ENCODE measurements at regions not wholly inside any gene's neighbourhood (a gene's known extent, or its start where the extent isn't known, plus 50 kb on each side); places are given as distances from the start of the nearest gene placed in this dataset.
"Not testable (repeated sequence)": the region's sequence is repeated elsewhere in the genome, so short reads cannot be mapped to it uniquely, and the experiment has no call there.

DNA sequence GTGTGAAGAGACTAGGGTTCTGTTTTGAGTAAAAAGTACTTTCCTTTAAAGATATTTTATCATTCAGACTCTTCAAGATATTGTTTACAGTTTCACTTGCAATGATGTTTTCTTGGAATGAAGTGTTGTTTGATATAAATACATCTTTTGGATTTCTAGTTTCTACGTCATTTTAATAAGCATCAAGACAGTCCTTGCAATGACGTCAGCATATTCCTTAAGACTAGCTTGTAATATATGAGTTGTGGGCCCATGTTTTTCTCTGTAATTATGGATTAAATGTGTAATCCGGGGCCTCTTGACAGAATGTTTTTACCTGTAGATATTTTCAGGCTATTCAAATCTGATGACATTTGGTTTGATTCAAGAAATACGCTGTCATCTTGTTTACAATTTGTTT is 66.1 kb downstream of the RBMX2 start:
- DNase-seq (ENCODE audit: low spot score): no peak
- no peak for FAIRE-seq

DNA sequence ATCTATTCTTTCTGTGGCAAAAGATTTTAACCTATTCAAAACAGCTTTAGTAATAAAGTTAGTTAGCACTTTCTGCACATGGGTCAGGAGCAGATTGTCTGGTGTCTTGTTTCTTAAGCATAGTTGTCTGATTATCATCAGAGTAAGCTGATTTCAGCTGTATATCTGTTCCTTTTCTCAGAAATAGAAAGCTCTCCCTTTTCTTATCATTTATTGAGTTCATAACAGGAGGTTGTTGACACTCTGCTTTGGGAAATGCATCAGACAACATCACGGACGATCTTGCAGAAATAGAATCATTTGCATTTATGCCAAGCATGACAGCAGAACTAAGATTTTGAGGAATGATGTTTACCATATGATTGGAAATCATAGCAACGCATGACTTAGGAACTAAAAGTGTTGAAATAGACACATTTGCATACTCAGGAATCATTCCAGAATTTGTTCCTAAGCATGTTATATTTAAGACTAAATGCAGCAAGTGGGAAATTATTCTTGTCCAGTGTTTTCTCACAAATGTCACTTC is 66.7 kb downstream of the RBMX2 start:
- DNase-seq (ENCODE audit: low spot score) (no peak), FAIRE-seq (no peak)

DNA sequence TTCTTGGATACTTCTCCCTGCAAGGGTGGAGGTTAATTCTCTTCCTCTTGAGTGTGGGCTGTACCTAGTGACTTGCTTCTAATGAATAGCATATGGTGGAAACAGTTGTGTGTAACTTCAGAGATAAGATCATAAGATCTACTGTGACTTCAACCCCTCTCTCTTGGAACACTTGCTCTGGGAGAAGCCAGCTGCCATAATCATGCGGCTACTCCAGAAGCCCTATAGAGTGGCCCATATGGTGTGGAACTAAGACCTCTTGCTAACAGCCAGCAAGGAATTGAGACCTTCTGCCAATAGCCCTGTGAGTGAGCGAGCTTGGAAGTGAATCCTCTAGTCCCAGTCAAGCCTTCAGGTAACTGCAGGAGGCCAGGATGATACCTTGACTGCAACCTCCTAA is 81.1 kb downstream of the RBMX2 start:
- DNase-seq (ENCODE audit: low spot score) (no peak), FAIRE-seq (no peak)

- FAIRE-seq (no peak), DNase-seq (ENCODE audit: low spot score) (no peak)
These were observed 84.1 kb downstream of the RBMX2 start for GRCh38 chrX:130485870-130486269.

- not testable (repeated sequence) for DNase-seq (ENCODE audit: low spot score)
- FAIRE-seq: peak; percentile 20
These were observed 93.7 kb downstream of the RBMX2 start for GRCh38 chrX:130495502-130495901.

GRCh38 chrX:130497531-130497930 is 95.7 kb downstream of the RBMX2 start:
- FAIRE-seq: no peak
- DNase-seq (ENCODE audit: low spot score): no peak

- DNase-seq (ENCODE audit: low spot score): no peak
- FAIRE-seq: no peak
These were observed 97.0 kb downstream of the RBMX2 start for GRCh38 chrX:130498653-130499274.

DNA sequence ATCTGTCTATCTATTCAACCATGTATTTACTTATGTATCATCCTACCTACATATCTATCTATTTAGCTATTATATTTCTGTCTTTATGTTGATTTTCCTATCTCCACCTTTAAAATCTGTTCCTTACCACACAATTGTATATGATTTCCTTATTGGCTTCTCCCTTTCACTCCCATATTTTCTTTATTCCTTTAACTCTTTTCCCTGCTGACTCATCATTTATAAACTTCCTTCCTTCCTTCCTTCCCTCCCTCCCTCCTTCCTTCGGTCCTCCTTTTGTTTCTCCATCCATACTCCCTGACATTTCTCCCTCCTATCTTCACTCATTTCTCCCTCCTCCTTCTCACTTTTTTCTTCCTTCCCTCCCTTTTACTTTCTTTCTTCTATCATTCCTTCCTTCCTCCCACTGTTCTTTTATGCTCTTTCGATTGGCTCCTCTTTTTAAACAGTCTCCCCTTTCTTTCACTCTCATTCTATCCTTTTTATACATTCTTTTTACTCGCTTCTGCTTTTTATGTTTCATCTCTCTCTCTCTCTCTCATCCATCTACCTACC is 100.3 kb downstream of the RBMX2 start:
- FAIRE-seq (no peak), DNase-seq (ENCODE audit: low spot score) (no peak)

DNA sequence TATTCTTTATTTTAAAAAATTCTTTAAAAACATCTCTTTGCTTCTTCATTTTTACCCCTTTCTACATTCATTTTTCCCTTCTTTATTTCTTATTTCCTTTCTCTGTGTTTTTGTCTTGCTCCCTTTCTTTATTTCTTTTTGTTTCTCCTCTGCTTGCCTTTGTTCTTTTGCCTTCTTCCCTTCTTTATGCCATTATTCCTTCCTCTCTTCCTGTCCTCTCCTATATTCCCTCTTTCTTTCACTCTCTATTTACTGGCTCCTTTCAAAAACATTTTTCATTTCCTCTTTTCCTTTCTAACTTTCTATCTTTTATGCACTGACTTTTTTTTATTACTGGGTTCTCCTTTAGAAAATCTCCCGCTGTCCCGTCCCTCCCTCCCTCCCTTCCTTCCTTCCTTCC is 102.2 kb downstream of the RBMX2 start:
- no peak for FAIRE-seq

GRCh38 chrX:130507015-130507414 is 105.2 kb downstream of the RBMX2 start:
- FAIRE-seq (no peak), DNase-seq (ENCODE audit: low spot score) (no peak)

More for the DNA sequence above, 102.2 kb downstream of the RBMX2 start:
- DNase-seq (ENCODE audit: low spot score): no peak

DNA sequence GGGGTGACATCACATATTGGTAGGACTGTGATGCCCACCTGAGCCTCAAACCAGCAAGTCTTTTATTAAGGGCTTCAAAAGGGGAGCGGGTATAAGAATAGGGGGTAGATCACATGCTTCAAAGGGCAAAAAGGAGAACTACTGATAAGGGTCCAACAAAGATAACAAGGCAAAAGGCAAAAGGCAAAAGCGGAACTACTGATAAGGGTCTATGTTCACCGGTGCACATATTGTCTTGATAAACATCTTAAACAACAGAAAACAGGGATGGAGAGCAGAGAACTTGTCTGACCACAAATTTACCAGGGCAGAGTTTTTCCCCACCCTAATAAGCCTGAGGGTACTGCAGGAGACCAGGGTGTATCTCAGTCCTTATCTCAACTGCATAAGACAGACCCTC is 110.7 kb downstream of the RBMX2 start:
- not testable (repeated sequence) for FAIRE-seq; DNase-seq (ENCODE audit: low spot score)

GRCh38 chrX:130516123-130516522 is 114.3 kb downstream of the RBMX2 start:
- DNase-seq (ENCODE audit: low spot score) (no peak), FAIRE-seq (no peak)

DNA sequence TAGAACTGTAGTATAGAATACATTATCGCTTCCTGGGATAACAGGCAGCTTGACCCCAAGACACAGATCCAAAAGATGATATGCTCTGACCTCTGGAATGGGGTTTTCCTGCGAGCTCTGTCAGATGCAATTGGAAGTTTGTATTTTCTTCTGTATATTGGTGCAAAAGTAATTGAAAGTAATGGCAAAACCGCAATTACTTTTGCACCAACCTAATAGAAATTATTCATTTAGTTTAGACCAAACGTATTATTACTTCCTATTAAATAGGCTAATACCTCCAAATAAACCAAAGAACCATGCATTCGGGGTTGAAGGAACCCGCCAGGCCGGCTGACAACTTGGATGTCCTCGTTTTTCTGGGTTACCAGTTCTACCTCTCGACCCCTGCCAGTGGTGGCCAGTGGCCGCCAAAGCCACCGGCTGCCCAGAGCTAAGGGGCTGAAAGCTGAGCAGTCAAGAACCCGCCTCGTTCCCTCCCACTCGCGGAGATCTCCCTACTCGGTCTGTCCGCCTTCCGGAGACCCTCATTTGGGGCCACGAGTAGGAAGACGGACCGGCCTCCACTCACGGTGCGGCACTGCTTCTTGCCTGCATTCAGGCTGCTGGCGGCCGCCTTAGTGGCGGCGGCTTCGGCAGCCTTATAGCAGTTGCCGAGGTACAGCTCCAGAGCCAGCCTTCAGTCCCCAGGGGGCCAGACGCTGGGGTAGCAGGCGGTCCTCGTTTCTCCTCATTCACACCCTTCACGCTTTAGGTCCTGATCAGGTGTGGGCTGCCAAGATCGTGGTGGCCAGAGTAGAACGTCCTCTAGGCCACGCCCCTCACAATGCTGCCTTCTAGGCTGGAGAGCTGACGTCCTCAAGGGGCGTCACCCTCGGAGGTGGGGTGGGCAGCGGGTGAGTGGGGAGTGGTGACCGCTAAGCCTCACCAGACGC is 121.9 kb downstream of the RBMX2 start:
- no peak for FAIRE-seq
- DNase-seq (ENCODE audit: low spot score): peak; percentile 42

DNA sequence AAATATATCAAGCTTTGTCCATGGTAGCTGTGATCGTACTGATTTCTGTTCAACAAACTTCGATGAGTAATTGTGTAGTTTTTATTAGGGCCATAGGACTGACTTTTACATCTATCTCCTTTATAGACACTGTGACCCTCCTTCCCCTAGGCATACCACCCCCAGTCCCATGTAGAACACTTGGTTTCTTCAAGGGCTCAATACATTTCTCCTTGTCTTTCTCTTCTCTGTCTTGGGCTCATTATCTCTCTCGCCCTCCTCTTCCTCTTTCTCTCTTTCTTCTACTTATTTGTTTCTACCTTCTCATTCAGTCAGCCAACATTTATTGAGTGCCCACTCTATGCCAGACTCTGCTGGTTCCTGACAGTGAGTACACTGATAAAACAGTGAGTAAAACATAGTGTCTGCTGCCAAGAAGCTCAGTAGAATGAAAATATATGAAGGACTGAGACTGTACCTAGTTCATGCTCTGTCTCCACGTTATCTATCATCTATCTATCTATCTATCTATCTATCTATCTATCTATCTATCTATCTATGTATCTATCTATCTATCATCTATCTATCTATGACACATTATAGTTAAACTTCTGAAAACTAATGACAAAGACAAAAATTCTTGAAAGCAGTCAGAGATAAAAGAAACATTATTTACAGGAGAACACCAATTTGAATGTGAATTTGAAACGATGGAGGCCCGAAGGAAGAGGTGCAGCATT is 122.8 kb downstream of the RBMX2 start:
- FAIRE-seq: no peak
- DNase-seq (ENCODE audit: low spot score): no peak

DNA sequence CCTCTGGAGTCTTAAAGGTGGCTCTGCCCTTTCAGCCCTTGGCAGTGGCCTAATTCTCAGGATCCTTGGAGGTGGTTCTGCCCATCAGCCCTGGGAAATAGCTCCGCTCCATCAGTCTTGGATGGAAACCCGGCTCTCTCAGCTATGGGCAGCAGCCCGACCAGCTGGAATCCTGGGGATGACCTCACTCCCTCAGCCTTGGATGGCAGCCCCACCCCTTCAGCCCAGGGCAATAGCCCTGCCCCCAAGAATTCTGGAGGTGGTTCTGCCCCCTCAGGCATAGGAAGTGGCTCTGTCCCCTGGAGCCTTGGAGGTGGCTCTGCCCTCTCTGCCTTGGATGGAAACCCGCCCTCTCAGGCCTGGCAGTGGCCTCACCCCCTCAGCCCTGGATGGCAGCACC is 127.7 kb downstream of the RBMX2 start:
- DNase-seq (ENCODE audit: low spot score): no peak
- no peak for FAIRE-seq

- no peak for FAIRE-seq
These were observed 129.3 kb downstream of the RBMX2 start for GRCh38 chrX:130531066-130531465.

DNA sequence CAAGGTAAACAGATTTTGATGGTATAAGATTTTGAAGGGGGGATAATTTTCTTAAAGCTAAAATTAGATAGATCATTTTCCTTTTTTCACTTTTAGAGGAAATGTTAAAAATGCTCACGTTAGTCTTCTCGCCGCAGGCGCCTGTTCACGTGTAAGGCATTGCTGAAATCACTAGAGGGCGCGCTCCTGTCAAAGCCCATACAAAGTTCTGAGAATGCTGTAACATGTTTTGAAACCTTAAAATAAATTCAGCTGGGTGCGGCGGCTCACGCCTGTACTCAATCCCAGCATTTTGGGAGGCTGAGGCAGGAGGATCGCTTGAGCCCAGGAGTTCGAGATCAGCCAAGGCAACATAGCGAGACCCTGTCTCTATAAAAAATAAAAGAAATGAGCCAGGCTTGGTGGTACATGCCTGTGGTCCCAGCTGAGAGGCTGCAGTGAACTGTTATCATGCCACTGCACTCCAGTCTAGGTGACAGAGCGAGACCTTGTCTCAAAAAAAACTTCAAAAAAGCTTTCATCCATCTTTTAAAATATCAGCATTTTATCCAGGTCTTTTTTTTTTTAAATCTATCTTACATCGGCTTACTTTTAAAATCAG is 138.0 kb downstream of the RBMX2 start:
- peak; percentile 28 for DNase-seq (ENCODE audit: low spot score)
- no peak for FAIRE-seq

More at GRCh38 chrX:130531066-130531465, 129.3 kb downstream of the RBMX2 start:
- DNase-seq (ENCODE audit: low spot score): no peak

DNA sequence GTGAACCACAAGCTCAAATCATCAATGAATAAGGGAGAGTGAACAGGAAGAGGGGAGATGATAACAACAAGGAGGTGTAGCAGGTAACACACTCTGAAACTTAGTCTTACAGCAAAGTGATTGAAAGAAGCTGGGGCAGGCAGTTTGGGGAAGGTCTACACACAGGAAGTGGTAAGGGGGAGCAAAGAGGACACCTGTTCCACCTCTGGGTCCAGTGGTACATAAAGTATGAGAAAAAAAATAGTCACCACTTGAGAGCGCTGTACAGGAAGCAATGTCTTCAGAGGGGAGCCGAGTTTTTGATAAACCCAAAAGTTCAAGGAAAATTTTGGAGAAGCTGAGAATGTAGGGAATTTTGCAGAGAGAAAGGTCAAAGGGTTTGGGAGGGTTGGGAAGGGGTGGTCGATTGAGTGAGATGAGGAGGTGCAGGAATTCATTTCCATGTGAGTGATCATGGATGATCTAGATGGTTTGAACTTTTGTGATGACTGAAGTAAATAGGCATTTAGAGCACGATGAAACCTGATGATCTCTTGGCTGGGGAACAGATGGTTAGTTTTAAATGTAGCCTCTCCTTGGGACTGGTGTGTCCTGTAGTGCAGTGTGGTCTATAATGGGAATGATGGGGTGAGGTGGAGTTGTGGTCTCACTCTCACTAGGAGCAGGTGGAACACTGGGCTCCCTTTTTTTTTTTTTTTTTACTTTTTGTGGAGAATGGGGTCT is 142.0 kb downstream of the RBMX2 start:
- no peak for FAIRE-seq
- DNase-seq (ENCODE audit: low spot score): no peak

- DNase-seq (ENCODE audit: low spot score): no peak
- FAIRE-seq: no peak
These were observed 144.0 kb downstream of the RBMX2 start for GRCh38 chrX:130545796-130546195.

DNA sequence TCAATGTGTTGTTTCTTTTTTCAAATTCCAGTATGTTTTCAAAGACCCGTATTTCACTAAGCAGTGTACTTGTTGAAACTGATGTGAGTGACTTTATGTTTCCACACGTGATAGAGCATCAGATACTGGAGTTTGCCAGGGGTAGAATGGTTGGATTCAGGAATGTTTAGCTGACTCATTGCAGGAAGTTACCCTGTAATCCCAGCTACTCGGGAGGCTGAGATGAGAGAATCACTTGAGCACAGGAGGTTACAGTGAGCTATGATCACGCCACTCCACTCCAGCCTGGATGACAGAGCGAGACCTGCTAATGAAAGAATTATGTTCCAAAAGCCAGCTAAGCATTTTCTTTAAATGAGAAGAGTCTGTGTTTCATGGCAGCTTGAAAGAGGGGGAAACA is 147.6 kb downstream of the RBMX2 start:
- not testable (repeated sequence) for FAIRE-seq; DNase-seq (ENCODE audit: low spot score)
